ENCODE measurements at regions not wholly inside any gene's neighbourhood (a gene's known extent, or its start where the extent isn't known, plus 50 kb on each side); places are given as distances from the start of the nearest gene placed in this dataset.

- TF ChIP-seq POLR2A (IDR thresholded peaks at IDR 0.05; ENCODE audit: low read depth, low read length) (no peak), SPI1 (IDR thresholded peaks at IDR 0.05; ENCODE audit: low read depth, low read length) (no peak)
These were observed 607.2 kb upstream of the PLXNA2 start for GRCh38 chr1:208851366-208851765.

Measured in GM12891 (cell line).